Subcutaneous abdominal adipose tissue (tissue), 5 donors: ENCODE measurements at regions not wholly inside any gene's neighbourhood (a gene's known extent, or its start where the extent isn't known, plus 50 kb on each side); places are given as distances from the start of the nearest gene placed in this dataset.

ENCODE experiments used
- H3K27ac ChIP-seq: one replicate; pipeline ENCODE4 v1.7.0; 2013; ENCODE audit warnings: low read depth, mild to moderate bottlenecking, inconsistent platforms, low read length, moderate library complexity
- H3K27me3 ChIP-seq, 5 donors: one replicate each; pipeline ENCODE4 v1.7.0; 2013; ENCODE audit warnings: low read length in 5 of 5, inconsistent platforms in 1 of 5; ENCODE audit not compliant: control insufficient read depth in 5 of 5, insufficient read depth in 4 of 5
- H3K36me3 ChIP-seq, 5 donors: one replicate each; pipeline ENCODE4 v1.7.0; 2013; ENCODE audit warnings: low read length in 5 of 5; ENCODE audit not compliant: control insufficient read depth in 5 of 5, insufficient read depth in 5 of 5
- H3K4me1 ChIP-seq, 5 donors: one replicate each; pipeline ENCODE4 v1.7.0; 2013; ENCODE audit warnings: low read length in 5 of 5, mild to moderate bottlenecking in 3 of 5, moderate library complexity in 1 of 5; ENCODE audit not compliant: control insufficient read depth in 5 of 5, insufficient read depth in 5 of 5
- H3K4me3 ChIP-seq, 5 donors: one replicate each; pipeline ENCODE4 v1.7.0; 2013; ENCODE audit warnings: low read length in 5 of 5, low read depth in 1 of 5
- H3K9ac ChIP-seq, 5 donors: one replicate each; pipeline ENCODE4 v1.7.0; 2013; ENCODE audit warnings: low read length in 5 of 5, mild to moderate bottlenecking in 4 of 5, moderate library complexity in 3 of 5
- H3K9me3 ChIP-seq, 5 donors: one replicate each; pipeline ENCODE4 v1.7.0; 2013; ENCODE audit warnings: low read length in 5 of 5; ENCODE audit not compliant: control insufficient read depth in 5 of 5
- donor health status: healthy.
- donor health status: healthy.
- donor health status: healthy.
- donor health status: healthy.
- donor health status: healthy.

DNA sequence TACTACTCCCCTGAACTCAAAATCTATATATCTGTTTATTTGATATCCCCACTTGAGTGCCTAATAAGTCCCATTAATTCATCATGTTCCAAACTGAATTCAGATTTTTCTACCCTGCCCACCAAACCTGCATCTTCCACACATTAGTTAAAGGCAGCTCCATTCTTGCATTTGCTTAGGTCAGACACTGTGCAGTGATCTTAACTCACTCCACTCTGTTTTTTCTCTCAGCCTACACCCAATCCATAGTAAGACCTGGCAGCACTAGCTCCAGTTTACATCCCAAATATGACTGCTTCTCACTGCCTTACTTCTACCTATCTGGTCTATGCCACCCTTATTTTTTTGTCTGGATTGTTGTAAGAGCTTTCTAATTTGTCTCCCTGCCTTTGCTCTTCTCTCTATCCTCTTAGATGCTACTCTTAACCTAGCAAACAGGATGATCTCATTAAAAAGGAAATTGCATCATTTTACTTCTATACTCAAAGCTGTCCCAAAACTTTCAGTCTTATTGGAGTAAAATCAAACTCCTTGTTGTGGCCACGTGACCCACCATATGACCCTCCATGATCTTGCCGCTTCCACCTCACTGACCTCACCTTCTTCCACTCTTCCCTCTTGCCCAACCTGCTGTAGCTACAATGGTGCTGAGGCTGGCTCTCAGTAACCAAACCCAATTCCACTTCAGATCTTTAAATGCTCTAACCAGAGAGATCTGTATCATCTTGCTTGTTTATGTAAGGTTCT is 274.9 kb upstream of the FANCL start:
- Histone ChIP-seq H3K4me3 (no peak overlapping the region), H3K4me1 (no peaks in the 10 kb centered on the region), H3K27ac (no peak overlapping the region), H3K27me3 (no peaks in the 10 kb centered on the region), H3K9ac (no peak overlapping the region), H3K9me3 (no peaks in the 10 kb centered on the region), H3K36me3 (no peaks in the 10 kb centered on the region)

DNA sequence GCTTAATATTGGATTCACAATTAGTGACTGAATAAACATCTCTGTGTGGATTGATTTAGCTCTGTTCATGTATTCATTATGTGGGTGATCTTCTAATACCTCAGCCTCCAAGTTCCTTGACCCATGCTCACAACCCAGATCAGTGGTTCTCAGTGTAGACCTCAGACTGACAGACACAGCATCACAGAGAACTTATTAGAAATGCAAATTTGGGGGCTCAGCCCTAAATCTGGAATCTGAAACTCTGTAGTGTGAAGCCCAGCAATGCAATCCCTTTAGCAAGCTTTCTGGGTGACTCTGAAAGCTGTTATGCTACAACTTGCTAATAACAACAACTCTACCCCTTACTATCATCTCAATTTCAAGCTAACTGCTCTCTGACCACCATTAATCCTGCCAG is 273.1 kb upstream of the FANCL start:
- H3K36me3 ChIP-seq: no peaks in the 10 kb centered on the region
- H3K4me1 ChIP-seq: no peaks in the 10 kb centered on the region
- H3K27me3 ChIP-seq: no peaks in the 10 kb centered on the region
- H3K27ac ChIP-seq: no peak overlapping the region
- H3K4me3 ChIP-seq: no peak overlapping the region
- no peak overlapping the region for H3K9ac ChIP-seq
- H3K9me3 ChIP-seq: no peaks in the 10 kb centered on the region

DNA sequence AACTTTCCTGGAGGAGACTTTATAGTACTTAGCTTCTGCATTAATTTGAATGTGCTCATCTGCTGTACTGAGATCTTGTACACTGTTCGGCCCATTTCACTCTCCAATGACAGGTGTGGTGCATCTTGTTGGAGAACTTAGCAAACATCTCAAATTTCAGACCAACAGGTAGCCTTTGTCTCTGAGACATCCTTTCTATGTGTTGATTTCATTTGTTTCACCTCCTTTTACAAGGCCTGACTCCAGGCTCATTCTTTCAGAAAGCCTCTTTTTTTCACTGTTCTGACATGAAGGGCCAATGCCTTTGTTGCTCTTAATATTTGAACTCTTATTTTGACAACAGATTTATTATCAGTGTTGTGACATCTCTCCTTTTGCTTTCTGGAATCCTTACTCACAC is 271.8 kb upstream of the FANCL start:
- no peak overlapping the region for H3K27ac ChIP-seq
- no peaks in the 10 kb centered on the region for H3K27me3 ChIP-seq
- no peaks in the 10 kb centered on the region for H3K4me1 ChIP-seq
- no peaks in the 10 kb centered on the region for H3K36me3 ChIP-seq
- H3K4me3 ChIP-seq: no peak overlapping the region
- H3K9ac ChIP-seq: no peak overlapping the region
- H3K9me3 ChIP-seq: no peaks in the 10 kb centered on the region

DNA sequence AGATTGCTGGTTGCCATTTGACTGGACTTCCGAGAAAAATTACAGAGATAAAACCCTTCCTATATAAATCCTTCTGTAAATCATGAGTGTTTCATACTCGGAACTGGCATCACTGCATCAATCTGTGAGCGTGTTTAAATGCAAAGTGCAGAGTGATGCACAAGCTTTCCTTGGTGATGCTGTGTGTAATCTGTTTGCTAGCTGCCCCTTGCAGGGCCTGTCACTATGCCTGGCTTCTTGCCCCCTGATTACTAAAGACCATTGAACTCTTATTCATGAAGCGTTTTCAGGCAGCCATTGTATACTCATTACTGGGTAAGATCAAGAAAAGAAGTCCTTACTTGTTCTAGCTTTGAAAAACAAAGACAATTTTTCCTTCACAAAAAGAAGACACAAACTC is 266.9 kb upstream of the FANCL start:
- H3K4me1 ChIP-seq: no peaks in the 10 kb centered on the region
- H3K9ac ChIP-seq: no peak overlapping the region
- H3K4me3 ChIP-seq: no peak overlapping the region
- no peaks in the 10 kb centered on the region for H3K27me3 ChIP-seq
- no peaks in the 10 kb centered on the region for H3K9me3 ChIP-seq
- no peaks in the 10 kb centered on the region for H3K36me3 ChIP-seq
- no peak overlapping the region for H3K27ac ChIP-seq

DNA sequence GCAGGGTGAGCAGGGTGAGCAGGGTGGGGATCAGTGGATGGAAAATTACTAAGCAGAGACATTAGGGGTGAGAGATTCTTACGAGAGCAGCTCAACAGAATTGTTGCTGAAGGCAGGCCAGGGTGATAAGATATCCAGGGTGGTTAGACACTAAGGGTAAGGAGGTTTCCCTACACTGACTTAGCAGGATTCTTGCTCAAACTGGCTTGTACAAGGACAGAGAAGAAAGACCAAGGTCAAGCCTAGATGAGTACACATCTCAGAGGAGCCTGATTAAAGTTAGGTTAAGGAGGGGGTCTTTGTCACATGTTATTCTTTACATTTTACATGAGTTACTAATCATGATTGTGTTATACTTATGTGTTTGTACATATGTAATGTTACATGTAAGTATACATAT is 262.8 kb upstream of the FANCL start:
- Histone ChIP-seq H3K27ac (no peak overlapping the region), H3K27me3 (peaks cover 0 to 3% (median 0%) of the 10 kb centered on the region in 5 donors)

DNA sequence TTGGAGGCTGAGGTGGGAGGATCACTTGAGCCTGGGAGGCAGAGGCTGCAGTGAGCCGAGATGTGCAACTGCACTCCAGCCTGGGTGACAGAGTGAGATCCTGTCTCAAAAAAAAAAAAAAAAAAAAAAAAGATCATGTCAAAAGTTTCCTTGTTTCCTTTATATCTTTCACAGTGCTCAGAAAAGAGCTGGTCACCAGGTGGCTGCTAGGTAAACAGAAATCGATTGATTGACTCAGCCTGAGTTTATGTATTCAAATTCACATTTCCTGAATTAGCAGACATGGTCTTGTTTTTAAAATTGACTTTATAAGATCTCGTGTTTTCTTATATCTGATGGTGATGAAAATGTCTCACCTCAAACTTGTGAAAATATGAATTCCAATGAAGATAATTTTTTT is 261.8 kb upstream of the FANCL start:
- no peak overlapping the region for H3K4me3 ChIP-seq
- no peak overlapping the region for H3K9ac ChIP-seq
- no peak overlapping the region for H3K27ac ChIP-seq
- no peaks in the 10 kb centered on the region for H3K36me3 ChIP-seq
- H3K9me3 ChIP-seq: no peaks in the 10 kb centered on the region
- peaks cover 0 to 3% (median 0%) of the 10 kb centered on the region in 5 donors for H3K27me3 ChIP-seq
- no peaks in the 10 kb centered on the region for H3K4me1 ChIP-seq

More for the DNA sequence above, 262.8 kb upstream of the FANCL start:
- H3K4me1 ChIP-seq: no peaks in the 10 kb centered on the region
- H3K9me3 ChIP-seq: no peaks in the 10 kb centered on the region
- no peak overlapping the region for H3K4me3 ChIP-seq
- no peak overlapping the region for H3K9ac ChIP-seq
- no peaks in the 10 kb centered on the region for H3K36me3 ChIP-seq

DNA sequence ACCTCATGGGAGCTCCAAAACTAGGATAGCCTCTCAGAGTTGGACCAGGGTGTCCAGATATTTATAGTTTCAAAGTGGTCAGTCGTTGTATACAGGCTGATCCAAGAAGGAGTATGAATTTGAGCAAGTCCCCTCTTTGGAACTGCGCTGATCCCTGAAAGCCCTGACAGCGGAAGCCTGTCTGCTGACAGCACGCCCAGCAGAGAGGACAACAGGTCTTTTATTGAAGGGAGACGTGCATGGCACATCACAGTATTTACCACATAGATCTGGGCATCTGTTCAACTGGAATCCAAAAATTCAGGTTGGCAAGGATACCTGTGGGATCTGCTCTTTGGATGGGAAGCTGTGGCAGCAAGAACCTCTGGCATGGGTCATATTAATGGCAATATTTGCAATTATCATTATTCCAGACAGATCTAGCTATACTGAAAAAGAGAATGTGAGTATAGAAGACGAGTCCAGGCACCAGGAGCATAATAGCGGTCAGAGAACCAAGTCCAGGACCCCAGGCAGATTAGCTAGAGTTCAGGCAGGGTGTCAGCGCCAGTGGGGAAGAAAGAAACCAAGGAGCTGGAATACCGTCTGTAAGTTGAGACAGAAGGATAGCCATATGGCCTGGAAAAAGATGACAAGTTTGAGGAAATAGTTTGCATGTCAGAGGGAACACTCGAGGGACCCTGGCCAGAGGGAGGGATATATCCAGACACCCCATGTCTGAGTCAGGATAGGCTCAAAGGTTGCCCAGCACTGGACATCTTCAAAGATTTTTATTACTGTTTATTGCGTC is 260.4 kb upstream of the FANCL start:
- Histone ChIP-seq H3K27me3 (peaks cover 0 to 3% (median 0%) of the 10 kb centered on the region in 5 donors), H3K9me3 (no peaks in the 10 kb centered on the region), H3K9ac (no peak overlapping the region), H3K4me3 (no peak overlapping the region), H3K4me1 (no peaks in the 10 kb centered on the region), H3K27ac (no peak overlapping the region), H3K36me3 (no peaks in the 10 kb centered on the region)

DNA sequence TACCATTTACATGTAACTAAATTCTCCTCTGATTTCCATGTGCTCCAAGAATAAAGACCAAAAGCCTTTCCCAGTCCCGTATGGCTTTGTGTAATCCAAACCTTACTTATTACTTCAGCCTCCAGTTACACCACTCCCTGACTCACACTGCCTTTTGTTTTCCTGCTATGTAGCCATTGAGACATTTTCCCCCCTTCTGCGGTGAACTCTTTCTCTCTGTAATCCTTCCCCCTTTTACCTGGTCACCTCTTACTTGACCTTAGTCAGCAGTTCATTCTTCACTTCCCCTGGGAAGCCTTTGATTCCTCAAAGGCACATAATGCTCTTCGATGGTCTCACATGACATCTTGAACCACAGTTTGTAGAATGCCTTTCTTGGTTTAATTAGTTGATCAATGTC is 256.0 kb upstream of the FANCL start:
- Histone ChIP-seq H3K9me3 (no peaks in the 10 kb centered on the region), H3K4me3 (no peak overlapping the region), H3K36me3 (no peaks in the 10 kb centered on the region), H3K4me1 (no peaks in the 10 kb centered on the region), H3K27me3 (peaks cover 0 to 3% (median 0%) of the 10 kb centered on the region in 5 donors), H3K27ac (no peak overlapping the region), H3K9ac (no peak overlapping the region)

DNA sequence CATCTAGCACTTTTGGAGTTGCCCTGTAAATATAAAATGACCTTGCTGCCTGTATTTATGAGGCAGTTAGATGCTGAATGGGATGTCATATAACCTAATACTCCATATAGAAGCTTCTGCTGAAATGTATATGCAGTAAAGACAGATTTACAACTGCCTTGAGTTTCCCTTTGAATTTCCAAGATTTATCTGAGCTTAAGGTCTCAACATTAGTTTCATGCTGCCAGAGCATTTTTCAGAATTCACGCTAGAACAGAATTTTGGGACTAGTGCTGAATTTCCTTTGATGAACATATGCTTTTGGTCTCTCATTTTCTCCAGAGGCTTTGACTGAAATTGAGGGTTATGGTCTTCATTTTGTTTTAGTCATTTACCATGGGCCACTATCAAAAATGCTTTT is 254.7 kb upstream of the FANCL start:
- Histone ChIP-seq H3K4me3 (no peak overlapping the region), H3K27ac (no peak overlapping the region), H3K9ac (no peak overlapping the region), H3K9me3 (no peaks in the 10 kb centered on the region), H3K4me1 (no peaks in the 10 kb centered on the region), H3K27me3 (no peaks in the 10 kb centered on the region), H3K36me3 (no peaks in the 10 kb centered on the region)

DNA sequence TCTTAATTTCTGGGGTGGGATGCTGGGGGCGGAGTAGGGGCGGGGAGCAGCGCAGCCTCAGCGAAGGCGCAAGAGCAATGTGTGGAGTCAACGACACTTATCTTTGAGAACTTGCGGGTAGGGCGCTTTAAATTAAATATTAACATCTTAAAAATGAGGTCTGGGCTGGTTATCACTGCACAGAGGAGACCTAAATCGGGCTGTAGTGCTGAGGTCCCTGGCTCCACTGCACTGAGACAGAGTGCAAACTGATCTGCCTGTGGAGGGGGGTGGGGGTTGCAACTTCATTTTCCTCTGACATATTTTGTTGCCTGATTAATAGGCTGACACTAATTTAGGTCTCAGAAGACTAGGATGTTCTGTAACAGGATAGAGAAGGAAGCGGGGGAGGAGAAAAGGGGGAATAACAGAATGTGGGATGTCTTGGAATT is 253.0 kb upstream of the FANCL start:
- Histone ChIP-seq H3K9me3 (no peaks in the 10 kb centered on the region), H3K36me3 (no peaks in the 10 kb centered on the region), H3K9ac (no peak overlapping the region), H3K4me3 (no peak overlapping the region), H3K4me1 (no peaks in the 10 kb centered on the region), H3K27ac (no peak overlapping the region), H3K27me3 (no peaks in the 10 kb centered on the region)
